SK-N-SH treated with all-trans-retinoic acid at 6 μM for 48 hours (cell line): ENCODE measurements at regions not wholly inside any gene's neighbourhood (a gene's known extent, or its start where the extent isn't known, plus 50 kb on each side); places are given as distances from the start of the nearest gene placed in this dataset.

Source experiments
- ARNTL ChIP-seq: fragments of 450-650 bp; formaldehyde crosslinking; IDR thresholded peaks from 2 replicates; pipeline ENCODE4 v1.5.0; 2020; ENCODE audit warnings: low read depth, mild to moderate bottlenecking, moderate library complexity, borderline replicate concordance
- BACH2 ChIP-seq: fragments of 250-450 bp; sonication (Bioruptor Pico); IDR thresholded peaks from 2 replicates; pipeline ENCODE4 v1.9.0; 2021; ENCODE audit warnings: mild to moderate bottlenecking, borderline replicate concordance
- CREB5 ChIP-seq: fragments of 250-450 bp; sonication (Bioruptor Pico); IDR thresholded peaks from 2 replicates; pipeline ENCODE4 v1.5.1; 2020; ENCODE audit warnings: low read depth, mild to moderate bottlenecking, moderate library complexity
- OSR1 ChIP-seq: fragments of 250-450 bp; sonication (Bioruptor Pico); IDR thresholded peaks from 2 replicates; pipeline ENCODE4 v1.8.0; 2022; ENCODE audit warnings: moderate library complexity, mild to moderate bottlenecking, inconsistent platforms
- PATZ1 ChIP-seq: fragments of 250-450 bp; sonication (Bioruptor Pico); IDR thresholded peaks from 2 replicates; pipeline ENCODE4 v1.8.0; 2020; ENCODE audit warnings: mild to moderate bottlenecking, moderate library complexity, borderline replicate concordance
- RARB ChIP-seq: fragments of 250-450 bp; sonication (Bioruptor Pico); IDR thresholded peaks from 2 replicates; pipeline ENCODE4 v1.8.0; 2021; ENCODE audit warnings: mild to moderate bottlenecking, moderate library complexity
- SNAI2 ChIP-seq: fragments of 250-450 bp; sonication (Bioruptor Pico); IDR thresholded peaks from 2 replicates; pipeline ENCODE4 v1.5.0; 2020; ENCODE audit warnings: mild to moderate bottlenecking, moderate library complexity
- TCF4 ChIP-seq: fragments of 250-450 bp; sonication (Bioruptor Pico); IDR thresholded peaks from 2 replicates; pipeline ENCODE4 v1.8.0; 2021; ENCODE audit warnings: mild to moderate bottlenecking, moderate library complexity, borderline replicate concordance
- TSHZ2 ChIP-seq: fragments of 250-450 bp; sonication (Bioruptor Pico); IDR thresholded peaks from 2 replicates; pipeline ENCODE4 v1.5.0; 2020; ENCODE audit warnings: mild to moderate bottlenecking, moderate library complexity
- ZFP3 ChIP-seq: fragments of 250-450 bp; sonication (Bioruptor Pico); IDR thresholded peaks from 2 replicates; pipeline ENCODE4 v1.5.0; 2020; ENCODE audit warnings: mild to moderate bottlenecking, moderate library complexity
- ZNF70 ChIP-seq: fragments of 450-650 bp; formaldehyde crosslinking; IDR thresholded peaks from 2 replicates; pipeline ENCODE4 v1.5.0; 2020; ENCODE audit warnings: mild to moderate bottlenecking, moderate library complexity

- TF ChIP-seq TCF4 (CRISPR knock-in tag): no peak
- no peak for TF ChIP-seq ZFP3 (CRISPR knock-in tag)
- no peak for TF ChIP-seq ZNF70
- no peak for TF ChIP-seq ARNTL
- no peak for TF ChIP-seq RARB (CRISPR knock-in tag)
- TF ChIP-seq OSR1 (CRISPR knock-in tag): no peak
- no peak for TF ChIP-seq CREB5 (CRISPR knock-in tag)
- no peak for TF ChIP-seq BACH2 (CRISPR knock-in tag)
- TF ChIP-seq TSHZ2 (CRISPR knock-in tag): no peak
- no peak for TF ChIP-seq PATZ1 (CRISPR knock-in tag)
- no peak for TF ChIP-seq SNAI2 (CRISPR knock-in tag)
Measured at GRCh38 chr10:125259651-125260050, 99.3 kb upstream of the CTBP2 start.
